Gastroesophageal sphincter (tissue), 4 donors: ENCODE measurements at regions not wholly inside any gene's neighbourhood (a gene's known extent, or its start where the extent isn't known, plus 50 kb on each side); places are given as distances from the start of the nearest gene placed in this dataset.

Source experiments
- ATAC-seq: fragments of 150-250 bp; one replicate; pipeline ENCODE4 v1.9.1; 2016; ENCODE audit warnings: mild to moderate bottlenecking, moderate library complexity
- H3K27ac ChIP-seq, 4 donors: fragments of 200-600 bp; sonication (generic) in 3 of 4; 1 replicate in 3 of 4; 2 replicates in 1 of 4; pipeline ENCODE4 v1.5.1; 2016 to 2019
- H3K27me3 ChIP-seq: fragments of 200-600 bp; sonication (generic); one replicate; pipeline ENCODE4 v1.5.1; 2019
- H3K36me3 ChIP-seq, 2 donors: fragments of 200-600 bp; sonication (generic); one replicate each; pipeline ENCODE4 v1.5.1; 2019; ENCODE audit warnings: control low read depth in 1 of 2
- H3K4me1 ChIP-seq, 3 donors: fragments of 200-600 bp; sonication (generic); 1 replicate in 2 of 3; 2 replicates in 1 of 3; pipeline ENCODE4 v1.5.1; 2016 to 2019; ENCODE audit warnings: control low read depth in 2 of 3
- H3K4me3 ChIP-seq, 2 donors: fragments of 200-600 bp; sonication (generic); one replicate each; pipeline ENCODE4 v1.5.1; 2019; ENCODE audit warnings: mild to moderate bottlenecking in 1 of 2, moderate library complexity in 1 of 2
- H3K9me3 ChIP-seq, 3 donors: fragments of 200-600 bp; sonication (generic); one replicate each; pipeline ENCODE4 v1.5.1; 2017 to 2019; ENCODE audit warnings: control low read depth in 2 of 3
- CTCF ChIP-seq, 4 experiments: fragments of 200-600 bp in 2 of 4; fragments of 450-650 bp in 2 of 4; sonication (generic) in 1 of 4; IDR thresholded peaks; one replicate each; pipeline ENCODE4 v1.5.1; 2017 to 2019; ENCODE audit warnings: antibody characterized with exemption in 4 of 4, mild to moderate bottlenecking in 2 of 4, moderate library complexity in 2 of 4
- EP300 ChIP-seq: sonication (generic); formaldehyde crosslinking; IDR thresholded peaks from one replicate; pipeline ENCODE4 v1.6.1; 2017; ENCODE audit warnings: antibody characterized with exemption, mild to moderate bottlenecking
- POLR2A ChIP-seq, 2 donors: fragments of 450-650 bp; IDR thresholded peaks; one replicate each; pipeline ENCODE4 v1.6.1; 2017; ENCODE audit warnings: antibody characterized with exemption in 2 of 2, mild to moderate bottlenecking in 2 of 2, moderate library complexity in 1 of 2
- POLR2AphosphoS5 ChIP-seq: sonication (generic); formaldehyde crosslinking; IDR thresholded peaks from one replicate; pipeline ENCODE4 v1.6.1; 2017; ENCODE audit warnings: antibody characterized with exemption
- WGBS, 2 donors: methylation state at CpG; one replicate each; pipeline ENCODE4 v1.1.5; 2018; ENCODE audit warnings: low coverage in 1 of 2; 5-methylcytosine and 5-hydroxymethylcytosine counted together

GRCh38 chr3:102733791-102734563 is 299.2 kb downstream of the ZPLD1 start:
- H3K4me3 ChIP-seq: no peak overlapping the region
- peaks cover 0 to 14% (median 5%) of the 10 kb centered on the region in 3 donors for H3K4me1 ChIP-seq
- no peaks in the 10 kb centered on the region for H3K36me3 ChIP-seq
- WGBS, 2 donors: 32 to 33% methylated on average over 5 of the region's 5 CpGs
- peak; percentile 80 for ATAC-seq
- TF ChIP-seq POLR2A (IDR thresholded peaks at IDR 0.05): no peak
- no peak for TF ChIP-seq POLR2AphosphoS5
- no peak for TF ChIP-seq EP300
- TF ChIP-seq CTCF (IDR thresholded peaks at IDR 0.05): no peak
- no peaks in the 10 kb centered on the region for H3K27me3 ChIP-seq
- H3K9me3 ChIP-seq: no peaks in the 10 kb centered on the region
- H3K27ac ChIP-seq: no peak overlapping the region

GRCh38 chr3:102735311-102735710 is 300.5 kb downstream of the ZPLD1 start:
- H3K4me3 ChIP-seq: no peak overlapping the region
- no peaks in the 10 kb centered on the region for H3K36me3 ChIP-seq
- H3K27me3 ChIP-seq: no peaks in the 10 kb centered on the region
- peaks cover 0 to 14% (median 5%) of the 10 kb centered on the region in 3 donors for H3K4me1 ChIP-seq
- no peak overlapping the region for H3K27ac ChIP-seq
- no peaks in the 10 kb centered on the region for H3K9me3 ChIP-seq
- no peak for TF ChIP-seq POLR2AphosphoS5
- TF ChIP-seq POLR2A (IDR thresholded peaks at IDR 0.05): no peak
- TF ChIP-seq EP300: no peak
- no peak for TF ChIP-seq CTCF (IDR thresholded peaks at IDR 0.05)
- no peak for ATAC-seq
- 70 to 94% methylated on average over 1 of the region's 1 CpG for WGBS, 2 donors

- Histone ChIP-seq H3K27me3 (no peaks in the 10 kb centered on the region), H3K9me3 (no peaks in the 10 kb centered on the region), H3K4me3 (no peak overlapping the region), H3K4me1 (peaks cover 0 to 14% (median 5%) of the 10 kb centered on the region in 3 donors), H3K36me3 (no peaks in the 10 kb centered on the region), H3K27ac (no peak overlapping the region)
- ATAC-seq: no peak
- WGBS, 2 donors: 80 to 88% methylated on average over 1 to 3 of the region's 8 CpGs
- TF ChIP-seq EP300: no peak
- no peak for TF ChIP-seq CTCF (IDR thresholded peaks at IDR 0.05)
- no peak for TF ChIP-seq POLR2AphosphoS5
- TF ChIP-seq POLR2A (IDR thresholded peaks at IDR 0.05): no peak
These were observed 301.6 kb downstream of the ZPLD1 start for GRCh38 chr3:102736288-102736974.

- WGBS, 2 donors: 100% methylated on average over 1 of the region's 2 CpGs; no CpG with 5 or more reads in 1 of the 2 donors
- TF ChIP-seq POLR2A (IDR thresholded peaks at IDR 0.05): no peak
- TF ChIP-seq POLR2AphosphoS5: no peak
- no peak for TF ChIP-seq EP300
- TF ChIP-seq CTCF (IDR thresholded peaks at IDR 0.05): no peak
- Histone ChIP-seq H3K4me1 (peaks cover 0 to 14% (median 5%) of the 10 kb centered on the region in 3 donors), H3K4me3 (no peak overlapping the region), H3K27ac (no peak overlapping the region), H3K9me3 (no peaks in the 10 kb centered on the region), H3K36me3 (no peaks in the 10 kb centered on the region), H3K27me3 (no peaks in the 10 kb centered on the region)
- no peak for ATAC-seq
These were observed 302.1 kb downstream of the ZPLD1 start for GRCh38 chr3:102736975-102737304.

- H3K9me3 ChIP-seq: no peaks in the 10 kb centered on the region
- no peaks in the 10 kb centered on the region for H3K36me3 ChIP-seq
- H3K27ac ChIP-seq: no peak overlapping the region
- 100% methylated on average over 1 of the region's 3 CpGs for WGBS, 2 donors
- H3K27me3 ChIP-seq: no peaks in the 10 kb centered on the region
- H3K4me1 ChIP-seq: peaks cover 0 to 14% (median 5%) of the 10 kb centered on the region in 3 donors
- TF ChIP-seq EP300: no peak
- no peak for ATAC-seq
- no peak overlapping the region for H3K4me3 ChIP-seq
These were observed 302.5 kb downstream of the ZPLD1 start for GRCh38 chr3:102737353-102737752.
